Progenitor cell of endocrine pancreas (in vitro differentiated cells): ENCODE measurements at regions not wholly inside any gene's neighbourhood (a gene's known extent, or its start where the extent isn't known, plus 50 kb on each side); places are given as distances from the start of the nearest gene placed in this dataset.
"Not testable (repeated sequence)": the region's sequence is repeated elsewhere in the genome, so short reads cannot be mapped to it uniquely, and the experiment has no call there.

Experiments
- DNase-seq: peaks from one replicate; pipeline ENCODE4 v3.0.0; 2021; ENCODE audit warnings: low spot score; ENCODE audit not compliant: unreplicated experiment
- H3K27ac Mint-ChIP-seq: 2 replicates; pipeline ENCODE4 v1.8.0; 2021; ENCODE audit warnings: mild to moderate bottlenecking, moderate library complexity, mixed read lengths
- H3K27me3 Mint-ChIP-seq: 2 replicates; pipeline ENCODE4 v1.8.0; 2021; ENCODE audit warnings: mixed read lengths
- H3K36me3 Mint-ChIP-seq: 2 replicates; pipeline ENCODE4 v1.8.0; 2022; ENCODE audit warnings: mixed read lengths; ENCODE audit not compliant: insufficient read depth
- H3K4me1 Mint-ChIP-seq: 2 replicates; pipeline ENCODE4 v1.8.0; 2021; ENCODE audit warnings: low read depth, mixed read lengths
- H3K4me3 Mint-ChIP-seq: 2 replicates; pipeline ENCODE4 v1.8.0; 2021; ENCODE audit warnings: low read depth, mild to moderate bottlenecking, moderate library complexity, mixed read lengths
- H3K9me3 Mint-ChIP-seq: 2 replicates; pipeline ENCODE4 v1.8.0; 2021; ENCODE audit warnings: low read depth, mixed read lengths
- CTCF ChIP-seq: fragments of 200-600 bp; sonication (generic); IDR thresholded peaks from one replicate; pipeline ENCODE4 v1.5.0; 2021; ENCODE audit warnings: antibody characterized with exemption, mild to moderate bottlenecking; ENCODE audit not compliant: unreplicated experiment

DNA sequence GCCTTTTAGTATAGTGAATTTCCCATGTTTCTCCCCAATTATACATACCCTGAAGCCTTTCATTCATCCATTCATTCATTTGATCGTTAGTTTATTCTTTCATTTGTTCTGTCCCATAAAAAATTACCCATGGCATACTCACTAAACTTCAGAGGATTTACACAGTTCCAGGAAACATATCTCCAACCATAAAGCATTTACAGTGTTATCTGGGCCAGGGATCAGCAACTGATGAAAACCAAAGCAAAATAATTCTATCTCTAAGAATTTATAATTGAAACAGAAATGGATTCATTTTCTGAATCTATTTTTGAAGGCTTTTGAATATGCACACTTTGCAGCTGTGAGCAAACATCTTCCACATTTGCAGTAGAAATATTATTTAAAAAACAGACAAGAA is 547.7 kb downstream of the KCNJ2 start:
- peaks cover 7% of the 10 kb centered on the region for H3K27me3 Mint-ChIP-seq
- no peak overlapping the region for H3K27ac Mint-ChIP-seq
- DNase-seq, result no peak
- TF ChIP-seq CTCF, result no peak
- no peak overlapping the region for H3K4me3 Mint-ChIP-seq
- H3K36me3 Mint-ChIP-seq, result no peaks in the 10 kb centered on the region
- no peaks in the 10 kb centered on the region for H3K4me1 Mint-ChIP-seq
- H3K9me3 Mint-ChIP-seq, result no peaks in the 10 kb centered on the region

- Mint-ChIP-seq H3K4me1 (no peaks in the 10 kb centered on the region), H3K36me3 (no peaks in the 10 kb centered on the region), H3K27ac (no peak overlapping the region), H3K9me3 (no peaks in the 10 kb centered on the region), H3K27me3 (peaks cover 17% of the 10 kb centered on the region), H3K4me3 (no peak overlapping the region)
- TF ChIP-seq CTCF, result no peak
- DNase-seq, result no peak
Observed at GRCh38 chr17:70736375-70736957, 567.1 kb downstream of the KCNJ2 start.

- no peaks in the 10 kb centered on the region for H3K9me3 Mint-ChIP-seq
- no peak overlapping the region for H3K27ac Mint-ChIP-seq
- no peak for DNase-seq
- peaks cover 4% of the 10 kb centered on the region for H3K27me3 Mint-ChIP-seq
- no peaks in the 10 kb centered on the region for H3K4me1 Mint-ChIP-seq
- TF ChIP-seq CTCF, result no peak
- no peak overlapping the region for H3K4me3 Mint-ChIP-seq
- no peaks in the 10 kb centered on the region for H3K36me3 Mint-ChIP-seq
Observed at GRCh38 chr17:70739065-70739464, 569.7 kb downstream of the KCNJ2 start.

DNA sequence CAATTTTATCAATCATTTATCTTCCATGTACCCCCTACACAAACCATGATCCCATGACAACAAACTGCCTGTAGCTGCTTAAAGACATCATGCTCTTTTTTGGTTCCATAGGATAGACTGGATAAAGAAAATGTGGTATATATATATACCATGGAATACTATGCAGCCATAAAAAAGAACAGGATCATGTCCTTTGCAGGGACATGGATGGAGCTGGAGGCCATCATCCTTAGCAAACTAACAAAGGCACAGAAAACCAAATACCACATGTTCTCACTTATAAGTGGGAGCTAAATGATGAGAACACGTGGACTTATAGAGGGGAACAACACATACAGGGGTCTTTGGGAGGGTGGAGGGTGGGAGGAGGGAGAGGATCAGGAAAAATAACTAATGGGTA is 577.2 kb downstream of the KCNJ2 start:
- not testable (repeated sequence) for H3K36me3 Mint-ChIP-seq, H3K9me3 Mint-ChIP-seq

GRCh38 chr17:70750983-70751382 is 581.7 kb downstream of the KCNJ2 start:
- Mint-ChIP-seq H3K27ac (no peak overlapping the region), H3K36me3 (no peaks in the 10 kb centered on the region), H3K9me3 (peaks cover 2% of the 10 kb centered on the region), H3K4me3 (no peak overlapping the region), H3K27me3 (no peaks in the 10 kb centered on the region), H3K4me1 (no peaks in the 10 kb centered on the region)
- no peak for DNase-seq
- no peak for TF ChIP-seq CTCF

More for the DNA sequence above, 577.2 kb downstream of the KCNJ2 start:
- H3K27ac Mint-ChIP-seq, H3K4me1 Mint-ChIP-seq, DNase-seq, H3K4me3 Mint-ChIP-seq, H3K27me3 Mint-ChIP-seq: not testable (repeated sequence)

- H3K4me3 Mint-ChIP-seq, H3K27ac Mint-ChIP-seq, H3K27me3 Mint-ChIP-seq, H3K9me3 Mint-ChIP-seq, H3K4me1 Mint-ChIP-seq, H3K36me3 Mint-ChIP-seq, DNase-seq: not testable (repeated sequence)
Observed at GRCh38 chr17:70752461-70752860, 583.1 kb downstream of the KCNJ2 start.
